Glomerular visceral epithelial cell (primary cell): ENCODE measurements at regions not wholly inside any gene's neighbourhood (a gene's known extent, or its start where the extent isn't known, plus 50 kb on each side); places are given as distances from the start of the nearest gene placed in this dataset.
"Not testable (repeated sequence)": the region's sequence is repeated elsewhere in the genome, so short reads cannot be mapped to it uniquely, and the experiment has no call there.

Experiments
- DNase-seq: peaks from one replicate; pipeline ENCODE4 v3.0.0-alpha.2; 2016; ENCODE audit errors: extremely low spot score

DNA sequence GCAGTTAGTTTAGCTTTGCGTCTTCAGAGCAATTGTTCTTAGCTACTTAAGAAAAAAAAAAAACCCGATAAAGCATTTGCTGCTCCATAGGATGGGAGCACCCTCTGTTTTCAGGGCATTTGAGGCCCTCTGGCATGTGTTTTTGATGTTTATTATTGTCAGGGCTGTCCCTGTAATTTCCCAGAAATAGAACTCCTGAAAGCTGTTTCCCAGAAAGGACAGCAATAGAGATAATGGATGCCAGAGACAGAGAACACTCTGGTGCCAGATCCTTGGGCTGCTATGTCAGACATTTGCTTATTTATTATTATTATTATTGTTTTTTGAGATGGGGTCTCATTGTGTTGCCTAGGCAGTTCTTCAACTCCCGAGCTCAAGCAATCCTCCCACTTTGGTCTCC lies 201.3 kb downstream of the ALG10 start:
- DNase-seq, result no peak

GRCh38 chr12:34226044-34226443 lies 203.7 kb downstream of the ALG10 start:
- DNase-seq, result not testable (repeated sequence)

GRCh38 chr12:34228046-34228445 lies 205.8 kb downstream of the ALG10 start:
- not testable (repeated sequence) for DNase-seq

- not testable (repeated sequence) for DNase-seq
These were observed 206.7 kb downstream of the ALG10 start for GRCh38 chr12:34229033-34229432.

DNA sequence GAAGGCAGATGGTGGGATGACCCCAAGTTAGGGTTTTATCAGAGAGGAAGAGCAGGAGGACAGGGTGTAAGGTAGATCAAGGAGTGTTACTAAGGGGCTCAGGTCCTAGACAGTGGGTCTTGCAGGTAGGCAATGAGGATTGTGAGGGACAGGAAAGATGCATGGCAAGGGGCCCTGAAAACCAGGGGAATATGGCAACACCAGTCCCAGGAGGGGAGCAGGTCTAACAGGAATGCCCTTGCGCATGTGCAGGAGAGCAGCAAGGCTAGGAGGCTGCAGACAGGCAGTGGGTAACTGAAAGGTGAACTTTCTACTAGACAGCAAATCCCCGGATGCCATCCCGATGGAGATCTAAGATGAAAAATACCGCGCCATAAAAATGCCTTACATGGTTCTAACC lies 211.3 kb downstream of the ALG10 start:
- DNase-seq, result no peak

DNA sequence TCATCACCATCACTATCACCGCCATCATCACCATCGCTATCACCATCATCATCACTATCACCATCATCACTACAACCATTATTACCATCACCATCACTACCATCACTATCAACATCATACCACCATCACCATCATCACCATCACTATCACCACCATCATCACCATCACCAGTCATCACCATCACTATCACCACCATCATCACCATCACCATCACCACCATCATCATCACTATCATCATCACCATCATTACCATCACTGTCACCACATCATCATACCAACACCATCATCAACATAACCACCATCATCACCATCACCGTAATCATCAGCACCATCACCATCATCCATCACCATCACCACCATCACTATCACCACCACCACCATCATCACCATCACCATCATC lies 213.8 kb downstream of the ALG10 start:
- no peak for DNase-seq

DNA sequence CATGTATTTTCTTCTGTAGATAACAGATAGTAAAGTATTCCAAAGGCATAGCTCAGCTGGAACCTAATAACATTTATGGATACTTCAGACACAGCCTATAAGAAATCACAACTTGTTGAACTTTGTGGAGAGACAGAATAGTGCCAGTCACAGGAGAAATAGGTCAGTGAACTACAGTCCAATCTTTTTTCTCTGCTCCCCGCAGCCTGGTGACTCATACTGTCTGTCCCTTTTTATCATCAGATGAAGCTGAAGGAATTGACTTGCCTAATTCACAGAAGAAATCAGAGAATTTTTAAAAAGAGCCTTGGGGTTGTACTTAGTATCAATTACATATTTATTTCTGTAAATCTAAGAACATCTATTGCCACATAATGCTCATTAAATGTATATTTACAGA lies 222.3 kb downstream of the ALG10 start:
- no peak for DNase-seq

GRCh38 chr12:34249271-34249670 lies 227.0 kb downstream of the ALG10 start:
- DNase-seq, result no peak

- not testable (repeated sequence) for DNase-seq
These were observed 229.6 kb downstream of the ALG10 start for GRCh38 chr12:34251879-34252278.

DNA sequence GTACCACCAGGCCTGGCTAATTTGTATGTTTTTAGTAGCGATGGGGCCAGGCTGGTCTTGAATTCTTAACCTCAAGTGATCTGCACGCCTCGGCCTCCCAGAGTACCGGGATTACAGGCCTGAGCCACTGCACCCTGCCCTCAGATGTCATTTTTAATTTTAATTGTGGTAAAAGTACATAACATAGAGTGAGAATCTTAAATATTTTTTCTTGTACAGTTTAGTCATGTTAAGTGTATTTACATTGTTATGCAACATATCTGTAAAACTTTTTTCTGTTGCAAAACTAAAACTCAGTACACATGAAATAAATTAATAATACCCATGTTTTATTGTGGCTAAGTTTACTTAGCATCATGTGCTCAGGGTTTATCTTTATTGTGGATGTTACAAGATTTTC lies 231.4 kb downstream of the ALG10 start:
- no peak for DNase-seq

DNA sequence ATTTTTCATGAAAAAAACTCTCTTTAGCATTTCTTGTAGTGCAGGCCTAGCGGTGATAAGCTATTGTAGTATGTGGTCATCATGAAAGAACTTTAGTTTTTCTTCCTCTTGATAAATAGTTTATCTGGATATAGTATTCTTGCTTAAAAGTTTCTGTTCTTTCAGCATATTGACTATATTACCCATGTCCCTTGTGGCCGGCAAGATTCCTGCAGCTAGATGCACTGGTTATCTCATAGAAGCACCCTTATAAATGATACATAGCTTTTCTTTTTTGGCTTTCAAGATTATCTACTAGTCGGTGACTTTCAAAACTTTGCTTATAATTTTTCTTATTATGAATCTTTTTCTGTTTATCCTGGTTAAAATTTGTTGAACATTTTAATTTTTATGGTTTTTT lies 234.8 kb downstream of the ALG10 start:
- no peak for DNase-seq

- not testable (repeated sequence) for DNase-seq
These were observed 239.8 kb downstream of the ALG10 start for GRCh38 chr12:34262140-34262539.

DNA sequence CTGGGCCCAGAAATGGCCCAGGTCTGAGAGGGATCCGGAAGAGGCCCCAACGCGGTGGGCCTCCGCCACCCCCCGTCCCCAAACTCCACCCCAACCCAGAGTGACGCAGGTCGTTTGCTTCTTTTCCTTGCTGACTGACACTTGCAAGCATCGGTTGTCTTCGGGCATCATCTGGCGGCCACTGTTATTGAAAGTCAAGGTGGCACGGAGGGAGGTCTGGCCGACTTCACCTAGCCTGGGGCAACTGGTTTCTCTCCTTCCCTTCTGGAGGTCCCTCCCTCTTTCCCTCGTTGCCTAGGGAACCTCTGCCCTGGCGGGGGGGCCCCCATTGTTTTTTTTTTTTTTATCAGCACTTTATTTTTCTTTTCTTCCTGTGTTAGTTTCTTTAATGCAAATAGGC lies 241.8 kb downstream of the ALG10 start:
- DNase-seq, result no peak

DNA sequence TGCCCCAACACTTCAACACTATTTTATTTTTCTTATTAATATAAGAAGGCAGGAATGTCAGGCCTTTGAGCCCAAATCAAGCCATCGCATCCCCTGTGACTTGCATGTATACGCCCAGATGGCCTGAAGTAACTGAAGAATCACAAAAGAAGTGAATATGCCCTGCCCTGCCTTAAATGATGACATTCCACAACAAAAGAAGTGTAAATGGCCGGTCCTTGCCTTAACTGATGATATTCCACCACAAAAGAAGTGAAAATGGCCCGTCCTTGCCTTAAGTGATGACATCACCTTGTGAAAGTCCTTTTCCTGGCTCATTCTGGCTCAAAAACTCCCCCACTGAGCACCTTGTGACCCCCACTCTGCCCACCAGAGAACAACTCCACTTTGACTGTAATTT lies 251.4 kb downstream of the ALG10 start:
- DNase-seq, result not testable (repeated sequence)

DNA sequence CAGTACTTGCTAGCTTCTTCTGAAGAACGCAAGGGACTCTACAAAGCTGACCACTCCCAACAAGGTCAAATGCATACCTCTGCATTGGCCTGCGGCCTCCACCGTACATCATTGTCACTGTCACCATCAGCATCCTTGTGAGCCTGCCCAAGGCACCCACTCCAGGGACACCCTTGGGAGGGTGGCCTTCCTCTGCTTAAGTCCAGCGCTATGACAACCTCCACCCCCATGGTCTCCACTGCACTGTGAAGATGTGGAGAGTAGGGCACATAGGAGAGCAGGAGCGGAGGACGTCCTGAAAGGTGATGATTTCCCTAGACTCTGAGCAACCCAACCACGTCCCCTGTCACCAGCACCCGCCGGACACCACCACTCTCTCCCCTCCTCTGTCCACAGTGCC lies 252.8 kb downstream of the ALG10 start:
- DNase-seq, result no peak

DNA sequence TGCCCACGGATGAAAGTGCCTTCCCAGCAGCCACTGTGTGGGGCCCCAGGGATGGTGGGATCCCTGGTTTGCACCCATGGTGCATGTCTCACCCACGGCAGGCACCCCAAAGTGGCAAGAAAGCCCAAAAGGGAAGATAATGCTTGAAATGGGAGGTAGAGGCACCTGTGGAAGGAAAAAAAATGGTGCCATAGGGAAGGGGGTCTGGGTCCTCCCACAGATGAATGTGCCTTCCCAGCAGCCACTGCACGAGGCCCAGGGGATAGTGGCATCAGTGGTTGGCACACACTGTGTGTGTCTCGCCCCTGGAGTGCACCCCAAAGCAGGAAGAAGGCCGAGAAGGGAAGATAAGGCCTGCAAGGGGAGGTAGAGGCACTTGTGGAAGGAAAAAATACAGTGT lies 264.2 kb downstream of the ALG10 start:
- no peak for DNase-seq

- DNase-seq, result no peak
These were observed 264.6 kb downstream of the ALG10 start for GRCh38 chr12:34286934-34287333.

DNA sequence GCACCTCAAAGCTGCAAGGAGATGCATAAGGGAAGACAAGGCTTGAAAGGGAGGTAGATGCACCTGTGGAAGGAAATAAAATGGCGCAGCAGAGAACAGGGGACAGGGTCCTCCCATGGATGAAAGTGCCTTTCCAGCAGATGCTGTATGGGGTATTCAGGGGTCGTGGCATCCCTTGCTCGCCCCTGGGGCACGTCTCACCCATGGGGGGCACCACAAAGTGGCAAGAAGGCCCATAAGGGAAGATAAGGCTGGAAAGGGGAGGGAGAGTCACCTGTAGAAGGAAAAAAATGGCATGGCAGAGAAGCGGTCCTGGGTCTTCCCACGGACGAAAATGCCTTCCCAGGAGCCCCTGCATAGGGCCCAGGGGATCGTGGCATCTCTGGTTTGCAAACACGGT lies 265.1 kb downstream of the ALG10 start:
- no peak for DNase-seq

DNA sequence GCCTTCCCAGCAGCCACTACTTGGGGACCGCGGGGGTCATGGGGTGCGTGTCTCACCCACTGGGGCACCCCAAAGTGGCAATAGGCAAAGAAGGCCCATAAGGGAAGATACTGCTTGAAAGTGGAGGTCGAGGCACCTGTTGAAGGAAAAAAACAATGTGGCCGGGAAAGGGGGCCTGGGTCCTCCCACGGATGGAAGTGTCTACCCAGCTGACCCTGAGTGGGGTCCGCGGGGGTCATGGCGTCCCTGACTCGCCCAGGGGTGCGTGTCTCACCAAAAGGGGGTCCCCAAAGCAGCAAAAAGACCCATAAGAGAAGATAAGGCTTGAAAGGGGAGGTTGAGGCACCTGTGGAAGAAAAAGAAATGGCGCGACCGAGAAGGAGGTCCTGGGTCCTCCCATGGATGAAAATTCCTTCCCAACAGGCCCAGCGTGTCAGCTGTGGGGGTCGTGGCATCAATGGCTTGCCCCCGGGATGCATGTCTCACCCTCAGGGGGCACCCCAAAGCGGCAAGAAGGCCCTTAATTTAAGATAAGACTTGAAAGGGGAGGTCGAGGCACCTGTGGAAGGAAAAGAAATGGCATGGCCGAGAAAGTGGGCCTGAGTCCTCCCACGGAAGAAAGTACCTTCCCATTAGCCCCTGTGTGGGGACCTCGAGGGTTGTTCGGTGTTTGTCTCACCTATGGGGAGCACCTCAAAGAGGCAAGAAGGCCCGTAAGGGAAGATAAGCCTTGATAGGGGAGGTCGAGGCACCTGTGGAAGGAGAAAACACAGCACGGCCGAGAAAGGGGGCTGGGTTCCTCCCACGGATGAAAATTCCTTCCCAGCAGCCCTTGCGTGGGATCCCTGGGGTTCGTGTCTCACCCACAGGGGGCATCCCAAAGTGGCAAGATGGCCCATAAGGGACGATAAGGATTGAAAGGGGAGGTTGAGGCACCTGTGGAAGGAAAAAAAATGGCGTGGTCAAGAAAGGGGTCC lies 266.0 kb downstream of the ALG10 start:
- DNase-seq, result no peak

GRCh38 chr12:34288963-34289345 lies 266.7 kb downstream of the ALG10 start:
- no peak for DNase-seq

DNA sequence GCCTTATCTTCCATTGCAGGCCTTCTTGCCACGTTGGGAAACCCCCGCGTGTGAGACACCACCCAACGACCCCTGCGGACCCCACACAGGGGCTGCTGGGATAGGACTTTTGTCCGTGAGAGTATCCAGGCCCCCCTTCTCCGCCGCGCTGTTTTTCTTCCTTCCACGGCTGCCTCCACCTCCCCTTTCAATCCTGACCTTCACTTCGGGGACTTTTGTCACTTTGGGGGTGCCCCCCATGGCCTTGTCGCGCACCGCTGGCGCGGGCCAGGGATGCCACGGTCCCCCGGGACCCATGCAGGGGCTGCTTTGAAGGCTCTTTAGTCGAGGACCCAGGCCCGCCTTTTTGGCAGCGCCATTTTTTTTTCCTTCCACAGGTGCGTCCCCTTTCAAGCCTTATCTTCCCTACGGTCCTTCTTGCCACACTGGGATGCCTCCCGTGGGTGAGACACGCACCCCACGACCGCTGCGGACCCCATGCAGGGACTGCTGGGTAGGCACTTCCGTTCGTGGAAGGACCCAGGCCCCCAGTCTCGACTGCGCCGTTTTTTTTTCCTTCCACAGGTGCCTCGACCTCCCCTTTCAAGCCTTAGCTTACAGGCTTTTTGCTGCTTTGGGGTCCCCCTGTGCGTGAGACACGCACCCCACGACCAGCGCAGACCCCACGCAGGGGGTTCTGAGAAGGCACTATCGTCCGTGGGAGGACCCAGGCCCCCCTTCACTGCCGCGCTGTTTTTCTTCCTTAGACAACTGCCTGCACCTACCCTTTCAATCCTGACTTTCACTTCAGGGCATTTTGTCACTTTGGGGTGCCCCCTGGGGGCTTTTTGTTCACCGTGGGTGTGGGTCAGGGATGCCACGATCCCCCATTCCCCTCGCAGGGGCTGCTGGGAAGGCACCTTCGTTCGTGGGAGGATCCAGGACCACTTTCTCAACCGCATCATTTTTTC lies 267.4 kb downstream of the ALG10 start:
- DNase-seq, result no peak

GRCh38 chr12:34290381-34290995 lies 268.2 kb downstream of the ALG10 start:
- no peak for DNase-seq
